NCI-H2196 treated with DMSO at 0.1 percent for 48 hours (cell line): ENCODE measurements at regions not wholly inside any gene's neighbourhood (a gene's known extent, or its start where the extent isn't known, plus 50 kb on each side); places are given as distances from the start of the nearest gene placed in this dataset.
"Not testable (repeated sequence)": the region's sequence is repeated elsewhere in the genome, so short reads cannot be mapped to it uniquely, and the experiment has no call there.

ENCODE experiments used
- DNase-seq: peaks from one replicate; lab custom pipeline; 2025; ENCODE audit not compliant: unreplicated experiment; lab: John Stamatoyannopoulos, UW

DNA sequence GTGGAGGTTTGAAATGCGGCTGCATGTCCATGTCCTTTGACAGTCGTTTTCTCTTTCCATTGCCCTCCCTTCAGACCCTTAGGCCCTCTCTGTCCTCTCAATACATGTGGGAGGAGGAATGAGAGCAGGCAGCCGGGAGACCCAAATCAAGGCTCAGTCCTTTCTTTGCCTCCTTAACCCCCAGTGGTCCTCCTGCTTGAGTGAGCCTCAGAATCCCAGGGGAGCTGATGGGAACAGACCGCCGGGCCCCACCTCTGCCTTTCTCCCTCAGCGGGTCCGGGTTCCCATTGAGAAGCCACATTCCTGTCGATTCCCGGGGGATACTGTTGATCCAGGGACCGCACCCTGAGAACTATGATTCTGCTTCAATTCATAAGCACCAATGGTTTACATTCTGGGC lies 77.9 kb upstream of the RFLNA start:
- no peak for DNase-seq

DNA sequence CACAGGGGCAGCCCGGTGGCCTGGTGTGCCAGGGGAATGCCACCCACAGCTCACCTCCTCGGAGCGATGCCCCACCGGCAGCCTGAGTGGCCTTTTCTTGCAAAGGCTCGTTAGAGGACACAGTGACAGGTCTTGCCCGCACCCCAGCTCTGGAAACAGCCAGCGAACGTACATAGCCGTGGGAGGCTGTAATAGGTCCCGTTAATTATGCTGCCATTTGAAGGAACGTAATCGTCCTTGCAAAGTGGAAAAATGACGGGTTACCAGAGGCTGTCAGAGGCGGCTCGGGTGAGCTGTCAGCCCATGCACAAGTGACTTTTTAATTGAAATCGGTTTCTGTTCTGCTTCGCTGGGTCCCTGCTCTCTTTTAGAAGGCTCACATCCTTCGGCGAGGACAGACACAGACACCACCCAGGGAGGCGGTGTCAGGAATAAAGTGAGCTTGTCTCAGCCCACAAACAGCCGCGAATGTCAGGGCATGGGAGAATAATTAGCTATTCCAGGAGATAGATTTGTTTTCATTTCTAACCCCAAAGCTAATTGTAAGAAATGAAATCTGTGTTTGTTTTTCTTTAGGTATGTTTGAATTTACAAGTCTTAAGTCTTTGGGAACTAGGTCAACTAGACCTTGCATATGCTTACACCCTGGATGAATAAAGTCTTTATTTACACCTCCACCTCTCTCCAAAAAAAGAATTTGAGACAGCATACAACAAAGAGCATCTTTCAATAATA lies 77.2 kb upstream of the RFLNA start:
- no peak for DNase-seq

DNA sequence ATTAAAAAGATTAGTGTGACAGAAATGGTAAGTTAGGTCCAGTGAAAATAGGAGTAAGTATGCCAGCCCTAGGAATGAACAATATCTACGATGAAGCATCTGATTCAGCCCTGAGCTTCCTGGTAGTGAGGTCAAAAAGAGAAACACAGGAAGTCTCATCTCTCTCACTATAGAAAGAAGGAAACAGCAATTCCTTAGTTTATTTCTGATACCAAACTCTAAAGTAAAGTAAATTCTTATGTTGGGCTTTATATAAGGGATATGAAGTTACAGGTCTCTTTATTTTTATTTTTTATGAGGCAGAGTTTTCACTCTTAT lies 76.7 kb upstream of the RFLNA start:
- DNase-seq, result no peak

DNA sequence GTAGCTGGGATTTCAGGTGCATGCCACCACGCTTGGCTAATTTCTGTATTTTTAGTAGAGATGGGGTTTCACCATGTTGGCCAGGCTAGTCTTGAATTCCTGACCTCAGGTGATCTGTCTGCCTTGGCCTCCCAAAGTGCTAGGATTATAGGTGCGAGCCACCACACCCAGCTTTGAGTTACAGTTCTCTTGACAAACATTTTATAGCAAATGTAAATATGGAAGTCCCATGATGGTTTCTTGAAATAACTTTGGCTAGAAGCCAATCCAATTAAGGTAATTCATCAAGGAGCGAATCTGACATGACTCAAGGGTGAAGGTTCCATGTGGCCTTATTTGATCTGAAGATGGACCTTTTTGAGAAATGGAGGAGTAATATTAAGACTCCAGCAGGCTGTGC lies 76.2 kb upstream of the RFLNA start:
- DNase-seq, result not testable (repeated sequence)

DNA sequence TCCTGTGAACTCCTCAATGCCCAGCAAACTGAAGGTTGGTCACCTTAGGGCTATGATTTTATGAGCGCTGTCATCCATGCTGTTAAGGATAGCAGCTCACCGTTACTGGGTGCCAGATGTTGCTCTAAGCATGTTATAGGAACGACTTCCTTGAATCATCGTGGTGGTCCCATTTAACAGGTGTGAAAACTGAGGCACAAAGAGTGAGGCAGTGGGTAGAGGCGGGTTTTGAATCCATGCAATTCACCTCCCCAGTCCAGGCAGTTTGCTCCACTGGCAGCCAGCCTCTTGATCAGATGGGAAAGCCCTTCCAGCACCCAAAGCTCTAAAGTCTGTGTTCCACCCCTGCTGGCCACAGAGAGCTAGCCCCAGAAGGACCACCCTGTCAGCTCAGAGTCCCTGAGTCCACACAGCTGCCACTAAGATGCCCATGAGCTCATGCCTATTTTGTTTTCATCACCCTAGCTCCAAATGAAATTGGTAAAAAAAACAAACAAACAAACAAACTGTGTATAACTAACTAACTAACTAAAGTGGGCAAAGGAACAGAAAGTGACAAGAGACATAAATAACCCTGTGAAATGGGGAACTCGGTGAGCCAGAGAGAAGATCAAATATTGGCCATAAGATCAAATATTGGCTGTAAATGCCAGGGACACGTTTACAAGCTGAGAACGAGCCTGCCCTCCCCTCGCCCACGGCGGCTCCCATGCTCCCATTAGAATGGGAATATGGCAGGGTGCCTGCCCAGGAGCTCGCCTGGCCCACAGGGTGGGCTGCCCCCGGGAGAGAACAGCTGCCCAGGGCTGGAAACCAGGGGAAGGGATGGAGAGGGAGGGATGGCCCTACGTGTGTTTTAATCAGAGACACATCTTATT lies 72.3 kb upstream of the RFLNA start:
- DNase-seq, result no peak

DNA sequence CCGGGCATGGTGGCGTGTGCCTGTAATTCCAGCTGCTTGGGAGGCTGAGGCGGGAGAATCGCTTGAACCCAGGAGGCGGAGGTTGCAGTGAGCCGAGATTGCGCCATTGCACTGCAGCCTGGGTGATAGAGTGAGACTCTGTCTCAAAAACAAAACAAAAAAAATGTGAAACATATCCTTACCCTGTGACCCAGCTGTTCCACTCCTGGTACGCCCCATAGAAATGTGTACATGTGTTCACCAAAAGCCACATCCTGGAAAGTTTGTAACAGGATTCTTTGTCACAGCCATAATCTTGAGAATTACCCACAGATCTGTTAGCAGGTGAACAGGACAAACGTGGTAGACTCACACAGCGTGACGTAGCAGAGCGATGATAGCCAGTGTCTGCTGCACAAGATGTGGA lies 71.2 kb upstream of the RFLNA start:
- not testable (repeated sequence) for DNase-seq

DNA sequence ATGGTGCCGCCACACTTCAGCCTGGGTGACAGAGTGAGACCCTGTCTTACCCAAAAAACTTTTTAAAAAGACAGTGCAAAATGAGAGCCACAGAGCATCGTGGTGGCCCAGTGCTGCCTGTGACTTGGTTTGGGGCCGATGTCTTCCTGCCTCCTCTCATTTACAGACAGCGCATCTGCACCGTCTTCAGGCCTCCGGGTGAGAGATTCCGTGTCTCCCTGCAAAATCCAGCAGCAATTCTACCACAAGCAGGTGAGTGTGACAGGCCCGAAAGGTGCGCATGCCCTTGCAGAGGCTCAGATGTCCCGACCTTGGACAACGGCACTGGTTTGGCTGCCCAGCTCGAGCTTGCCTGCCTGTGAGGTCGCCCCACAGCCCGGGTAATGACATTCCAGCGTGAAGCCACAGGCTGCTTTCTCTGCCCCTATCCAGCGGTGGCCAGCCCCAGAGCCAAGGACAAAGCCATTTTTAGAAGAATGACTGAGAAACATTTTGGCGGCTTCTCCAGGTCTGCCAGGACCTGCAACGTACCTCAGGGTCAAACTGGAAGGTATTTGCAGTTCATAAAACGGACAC lies 70.3 kb upstream of the RFLNA start:
- DNase-seq, result no peak

DNA sequence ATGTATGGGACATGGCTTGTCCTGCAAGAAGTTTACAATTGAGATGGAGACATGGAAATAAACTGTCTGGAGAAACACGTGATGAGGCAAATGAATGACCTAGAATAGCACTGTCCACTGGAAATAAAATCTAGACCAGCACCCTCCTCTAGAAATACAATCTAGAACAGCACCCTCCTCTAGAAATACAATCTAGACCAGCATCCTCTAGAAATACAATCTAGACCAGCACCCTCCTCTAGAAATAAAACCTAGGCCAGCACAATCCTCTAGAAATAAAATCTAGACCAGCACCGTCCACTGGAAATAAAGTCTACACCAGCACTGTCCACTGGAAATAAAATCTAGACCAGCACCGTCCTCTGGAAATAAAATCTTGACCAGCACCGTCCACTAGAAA lies 69.2 kb upstream of the RFLNA start:
- no peak for DNase-seq

DNA sequence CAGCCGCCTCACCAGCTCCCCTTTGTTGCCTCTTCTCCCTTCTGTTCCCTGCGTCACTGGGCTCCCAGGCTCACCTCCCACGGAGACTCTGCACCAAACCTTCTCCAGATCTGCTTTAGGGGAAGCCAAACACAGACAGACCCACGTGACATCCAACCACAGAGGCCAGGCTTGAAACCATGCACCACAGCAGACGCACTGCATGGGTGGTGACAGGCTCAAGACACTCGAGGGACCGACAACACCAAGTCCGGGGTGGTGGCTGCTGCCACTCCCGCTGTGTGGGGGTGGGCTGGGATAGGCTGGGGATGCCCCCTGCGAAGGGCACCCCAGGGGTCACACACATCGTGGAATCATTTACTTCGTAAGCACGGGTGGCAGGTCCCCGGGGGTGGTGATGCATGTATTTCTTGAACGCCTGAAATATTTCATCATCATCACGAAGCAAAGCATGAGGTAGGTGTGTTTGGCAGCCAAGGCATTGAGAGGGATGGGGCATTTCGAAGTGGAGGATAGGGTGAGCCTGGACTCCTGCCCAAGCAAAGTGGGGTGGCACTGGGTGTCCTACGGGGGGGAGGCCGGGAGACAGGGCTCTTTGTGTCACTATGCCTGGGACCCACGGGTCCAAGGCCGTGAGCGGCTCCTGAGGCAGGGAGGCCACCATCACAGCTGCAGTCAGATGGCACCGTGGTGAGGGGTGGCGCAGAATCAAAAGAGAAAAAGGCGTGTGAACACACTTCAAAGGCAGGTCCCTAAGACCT lies 66.8 kb upstream of the RFLNA start:
- no peak for DNase-seq

DNA sequence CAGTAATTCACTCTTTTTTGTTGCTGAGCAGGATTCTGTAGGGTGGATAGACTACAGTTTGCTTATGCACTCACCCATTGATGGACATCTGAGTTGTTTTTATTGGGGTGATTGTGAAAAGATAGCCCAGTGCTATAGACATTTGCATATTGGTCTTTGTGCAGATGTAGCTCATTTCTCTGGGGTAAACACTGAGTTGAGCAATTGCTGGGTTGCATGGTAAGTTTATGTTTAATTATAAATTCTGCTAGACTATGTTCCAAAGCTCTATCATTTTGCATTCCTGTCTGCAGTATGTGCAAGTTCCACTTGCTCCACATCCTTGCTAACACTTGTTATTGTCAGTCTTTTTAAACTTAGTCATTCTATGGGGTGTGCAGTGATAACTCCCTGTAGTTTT lies 65.4 kb upstream of the RFLNA start:
- DNase-seq, result no peak

DNA sequence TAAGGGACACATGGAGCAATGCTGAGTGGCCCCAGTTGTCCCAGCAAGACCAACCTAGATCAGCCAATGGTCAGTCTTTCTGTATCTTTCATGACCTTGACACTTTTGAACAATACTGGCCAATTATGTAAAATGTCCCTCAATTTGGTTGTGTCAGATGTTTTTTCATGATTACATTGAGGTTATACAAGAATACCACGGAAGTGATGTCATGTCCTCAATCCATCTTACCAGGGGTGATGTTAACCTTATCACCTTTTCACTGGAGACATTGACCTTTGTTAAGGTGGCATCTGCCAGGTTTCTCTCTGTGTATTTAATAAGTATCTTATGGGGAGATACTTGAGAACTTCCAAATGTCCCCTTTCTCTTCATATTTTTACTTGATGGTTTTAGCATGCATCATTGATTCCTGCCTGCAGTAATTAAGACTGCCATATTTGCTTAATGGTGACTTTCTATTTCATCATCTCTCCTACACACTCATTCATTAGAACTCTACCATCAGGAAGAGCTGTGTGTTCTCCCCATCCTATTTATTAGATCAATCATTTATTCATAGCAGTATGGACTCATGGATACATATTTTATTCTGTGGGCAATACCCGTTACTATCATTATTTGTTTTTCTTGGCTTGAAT lies 64.7 kb upstream of the RFLNA start:
- no peak for DNase-seq

DNA sequence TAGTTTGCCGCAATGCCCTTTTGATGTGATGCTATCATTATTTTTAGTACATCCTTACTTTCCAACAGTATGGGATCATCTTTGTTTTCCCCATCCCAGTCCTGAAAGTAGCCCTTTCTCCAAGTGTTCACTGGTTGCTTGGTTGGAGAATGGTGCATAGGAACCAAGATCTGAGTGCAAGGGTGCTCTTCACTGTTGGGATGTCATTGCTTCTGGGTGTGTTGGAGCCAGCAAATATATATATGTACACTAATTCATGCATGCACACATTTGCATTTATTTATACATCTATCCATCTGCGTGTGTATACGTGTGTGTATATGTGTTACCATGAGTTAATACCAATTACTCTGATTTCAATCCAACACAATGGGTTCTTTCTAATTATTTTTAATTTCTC lies 64.1 kb upstream of the RFLNA start:
- no peak for DNase-seq

DNA sequence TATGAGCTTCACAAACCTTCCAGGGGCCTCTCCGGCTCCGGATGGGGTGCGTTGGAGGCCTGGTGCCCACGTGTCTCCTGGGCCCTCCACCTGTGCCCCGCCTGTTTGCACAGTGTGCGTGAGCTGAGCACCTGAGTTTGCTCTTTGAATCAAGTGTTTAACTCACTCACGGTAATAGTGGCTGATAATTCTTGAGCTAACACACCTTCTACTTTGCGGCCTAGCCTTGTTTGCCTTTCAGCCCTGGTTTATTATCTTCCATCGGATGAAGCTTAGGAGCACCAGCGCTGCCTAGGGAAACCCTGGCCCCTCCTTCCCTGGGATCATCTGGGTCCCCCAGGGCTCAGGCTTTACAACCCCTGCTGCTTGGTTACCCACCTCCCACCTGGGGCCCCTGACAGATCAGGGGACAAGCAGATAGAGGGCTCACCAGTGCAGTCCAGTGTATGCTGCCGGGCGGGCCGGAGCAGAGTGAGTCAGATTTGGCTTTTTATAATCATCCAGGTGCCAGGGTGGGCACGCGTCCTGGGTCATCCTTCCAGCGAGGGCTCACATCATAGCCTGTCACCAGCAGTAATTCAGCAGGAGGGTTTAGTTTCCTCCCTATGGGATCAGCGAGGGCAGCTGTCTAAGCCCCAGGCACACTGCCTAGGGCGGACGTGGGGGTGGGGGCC lies 62.8 kb upstream of the RFLNA start:
- DNase-seq, result no peak

DNA sequence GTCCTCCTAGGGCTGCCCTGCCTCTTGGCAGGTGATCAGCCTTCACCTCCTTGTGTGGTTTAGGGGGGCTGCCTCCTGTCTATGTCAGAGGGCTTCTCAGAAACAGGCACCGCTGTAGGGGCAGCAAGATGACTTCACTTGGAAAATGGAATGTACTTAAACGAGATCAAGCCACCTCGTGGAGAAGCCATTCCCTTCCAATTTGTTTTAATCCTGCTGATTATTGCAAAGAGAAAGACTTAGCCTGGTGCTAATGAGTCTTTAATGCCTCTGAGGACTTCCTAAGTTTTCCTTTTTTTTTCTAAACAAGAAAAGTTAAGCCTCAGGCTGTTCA lies 62.3 kb upstream of the RFLNA start:
- DNase-seq, result no peak

DNA sequence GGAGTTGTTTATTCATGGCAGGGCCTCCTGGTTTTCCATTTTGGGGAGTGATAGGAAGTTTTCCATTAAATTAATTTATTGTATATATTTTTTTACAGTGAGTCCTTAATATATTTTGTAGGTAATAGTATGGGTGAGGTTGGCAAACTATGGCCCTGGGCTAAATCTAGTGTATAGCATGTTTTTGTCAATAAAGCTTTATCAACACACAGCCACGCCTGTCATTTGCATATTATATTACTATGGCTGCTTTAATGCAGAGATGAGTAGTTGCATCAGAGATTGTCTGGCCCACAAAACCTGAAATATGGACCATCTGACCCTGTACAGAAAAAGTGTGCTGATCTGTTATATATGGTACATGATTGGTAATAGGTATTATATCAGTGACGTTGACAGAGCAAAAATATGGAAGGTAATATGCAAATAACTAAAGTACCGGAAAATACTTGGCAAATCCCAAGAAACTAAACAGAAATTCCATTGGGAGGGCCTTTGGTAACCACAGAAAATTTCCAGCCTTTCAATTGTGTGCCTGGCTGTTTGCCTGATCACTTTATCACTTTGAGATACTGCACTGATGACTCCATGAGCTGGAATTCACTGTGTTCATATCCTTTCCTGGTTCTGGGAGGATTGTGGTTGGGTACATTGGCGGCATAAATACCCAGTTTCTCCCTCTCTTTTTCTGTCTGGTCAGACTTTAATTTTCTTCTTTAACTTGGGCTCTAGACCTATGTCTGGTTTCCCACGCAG lies 61.7 kb upstream of the RFLNA start:
- no peak for DNase-seq

DNA sequence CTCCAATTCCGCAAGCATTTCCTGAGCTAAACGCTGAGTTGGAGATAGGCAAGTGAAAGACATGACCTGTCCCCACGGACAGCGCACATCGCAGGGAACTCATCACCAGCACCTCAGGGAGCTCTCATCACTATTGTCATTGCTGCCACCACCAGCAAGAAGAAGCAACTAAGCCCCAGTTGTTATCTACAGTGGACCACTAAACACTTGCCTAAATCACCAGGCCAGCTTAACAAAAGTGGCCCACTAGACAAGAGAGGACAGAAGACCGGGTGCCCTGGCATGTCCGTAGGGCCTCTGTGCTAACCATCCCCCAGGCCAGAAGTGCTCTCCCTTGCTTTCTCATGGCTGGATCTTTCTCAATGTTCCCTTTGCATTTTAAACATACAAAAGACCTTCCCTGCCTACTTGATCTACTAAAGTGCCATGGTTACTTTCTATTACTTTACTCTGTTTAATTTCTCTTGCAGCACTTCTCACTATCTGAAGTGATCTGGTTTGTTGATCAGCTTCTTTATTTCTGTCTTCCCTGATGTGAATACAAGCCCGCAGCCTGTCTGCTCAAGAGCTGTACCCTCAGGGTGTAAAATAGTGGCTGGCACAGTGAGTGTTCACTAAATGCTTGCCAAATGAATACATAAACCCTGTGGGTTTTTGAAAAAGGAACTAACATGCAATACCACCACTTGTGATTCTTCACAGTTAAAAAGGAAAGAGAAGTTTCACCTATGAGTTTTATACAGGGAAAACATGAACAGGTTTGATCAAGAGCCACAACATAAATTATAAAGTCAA lies 60.9 kb upstream of the RFLNA start:
- no peak for DNase-seq

DNA sequence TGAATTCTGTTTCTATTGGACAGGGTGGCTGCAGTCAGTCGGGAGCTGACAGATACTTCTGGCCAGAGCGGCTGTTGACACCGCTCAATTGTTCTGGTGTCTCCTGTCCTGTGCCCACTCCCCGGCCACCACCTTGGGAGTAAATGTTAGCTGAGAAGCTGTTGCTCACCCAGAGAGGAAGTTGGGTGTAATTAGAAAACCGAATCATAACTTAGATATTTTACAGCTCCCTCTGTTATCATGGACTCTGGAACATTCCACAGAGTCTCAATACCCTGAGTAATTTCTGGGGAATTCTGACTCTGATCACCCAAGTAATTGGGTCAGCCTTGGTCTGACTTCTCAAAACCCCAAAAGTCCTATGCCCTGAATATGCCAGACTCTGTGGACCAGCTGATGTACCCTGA lies 58.3 kb upstream of the RFLNA start:
- no peak for DNase-seq

DNA sequence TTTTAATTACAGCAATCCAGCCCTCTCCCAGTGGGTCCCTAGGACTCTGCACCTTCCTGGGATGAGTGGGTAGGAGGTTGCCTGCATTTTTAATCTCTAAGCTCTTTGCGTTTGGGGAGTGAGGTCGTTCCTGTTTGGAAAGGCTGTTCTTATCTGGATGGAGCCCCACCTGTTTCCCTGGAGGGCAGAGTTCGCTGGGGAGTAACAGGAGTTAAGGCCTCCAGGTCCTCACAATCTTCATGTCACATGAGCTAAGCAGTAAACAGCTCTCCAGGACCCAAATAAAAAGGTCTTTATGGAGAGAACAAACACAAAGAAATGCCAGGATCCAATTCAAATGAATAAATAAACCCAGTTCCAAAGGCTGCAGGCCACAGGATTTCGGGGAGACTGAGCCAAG lies 56.0 kb upstream of the RFLNA start:
- DNase-seq, result no peak

DNA sequence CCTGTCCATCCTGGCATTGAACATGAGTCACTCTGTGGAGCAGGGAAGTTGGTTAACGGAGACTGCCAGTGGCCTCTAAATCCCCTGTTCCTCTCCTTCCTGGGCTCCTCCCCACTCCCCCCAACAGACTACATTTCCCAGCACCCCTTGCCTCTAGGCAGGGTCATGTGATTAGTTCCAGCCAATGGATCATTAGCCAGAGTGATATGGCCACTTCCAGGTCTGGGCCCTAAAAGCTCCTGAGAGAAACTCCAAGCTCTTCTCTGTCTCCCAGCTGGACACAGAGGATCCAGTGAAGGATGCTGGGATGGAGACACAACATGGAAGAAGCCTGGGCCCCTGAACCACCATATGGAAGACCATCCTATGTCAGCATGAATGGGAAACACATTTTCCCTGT lies 54.4 kb upstream of the RFLNA start:
- no peak for DNase-seq
